ENCODE measurements at regions not wholly inside any gene's neighbourhood (a gene's known extent, or its start where the extent isn't known, plus 50 kb on each side); places are given as distances from the start of the nearest gene placed in this dataset.
A peak's percentile ranks its signal among the peaks of the same experiment; 100 is the strongest.

GRCh38 chr11:116225784-116226585 is 546.8 kb downstream of the BUD13 start:
- H3K36me3 Mint-ChIP-seq = no peaks in the 10 kb centered on the region
- no peaks in the 10 kb centered on the region for H3K4me1 Mint-ChIP-seq
- H3K27ac Mint-ChIP-seq = no peak overlapping the region
- no peak overlapping the region for H3K4me3 Mint-ChIP-seq
- peaks cover 16% of the 10 kb centered on the region for H3K27me3 Mint-ChIP-seq
- no peaks in the 10 kb centered on the region for H3K9me3 Mint-ChIP-seq

GRCh38 chr11:116225236-116225635 is 547.6 kb downstream of the BUD13 start:
- H3K4me1 Mint-ChIP-seq = no peaks in the 10 kb centered on the region

GRCh38 chr11:116224889-116225200 is 547.9 kb downstream of the BUD13 start:
- H3K4me3 Mint-ChIP-seq = no peak overlapping the region
- no peak overlapping the region for H3K27ac Mint-ChIP-seq
- H3K27me3 Mint-ChIP-seq = peaks cover 16% of the 10 kb centered on the region
- H3K4me1 Mint-ChIP-seq = no peaks in the 10 kb centered on the region
- no peaks in the 10 kb centered on the region for H3K9me3 Mint-ChIP-seq
- H3K36me3 Mint-ChIP-seq = no peaks in the 10 kb centered on the region

More at GRCh38 chr11:116225236-116225635, 547.6 kb downstream of the BUD13 start:
- no peak overlapping the region for H3K27ac Mint-ChIP-seq
- peaks cover 16% of the 10 kb centered on the region for H3K27me3 Mint-ChIP-seq
- no peaks in the 10 kb centered on the region for H3K36me3 Mint-ChIP-seq
- H3K9me3 Mint-ChIP-seq = no peaks in the 10 kb centered on the region
- no peak overlapping the region for H3K4me3 Mint-ChIP-seq

GRCh38 chr11:116224154-116224888 is 548.5 kb downstream of the BUD13 start:
- no peaks in the 10 kb centered on the region for H3K4me1 Mint-ChIP-seq
- peaks cover 0 to 2% (median 0%) of the 10 kb centered on the region in 3 donors for H3K9me3 Mint-ChIP-seq
- no peaks in the 10 kb centered on the region for H3K36me3 Mint-ChIP-seq
- peaks cover 16% of the 10 kb centered on the region for H3K27me3 Mint-ChIP-seq
- H3K27ac Mint-ChIP-seq = no peak overlapping the region
- H3K4me3 Mint-ChIP-seq = no peak overlapping the region

- peaks cover 2% of the 10 kb centered on the region for H3K36me3 Mint-ChIP-seq
- H3K27ac Mint-ChIP-seq = no peak overlapping the region
- H3K9me3 Mint-ChIP-seq = peaks cover 1 to 11% (median 2%) of the 10 kb centered on the region in 3 donors
Measured at GRCh38 chr11:116221351-116221750, 551.4 kb downstream of the BUD13 start.

GRCh38 chr11:116219171-116219635 is 553.6 kb downstream of the BUD13 start:
- no peaks in the 10 kb centered on the region for H3K4me1 Mint-ChIP-seq
- H3K36me3 Mint-ChIP-seq = peaks cover 2% of the 10 kb centered on the region
- H3K27me3 Mint-ChIP-seq = peaks cover 5% of the 10 kb centered on the region
- H3K4me3 Mint-ChIP-seq = no peak overlapping the region
- no peak overlapping the region for H3K27ac Mint-ChIP-seq
- H3K9me3 Mint-ChIP-seq = peaks cover 1 to 11% (median 2%) of the 10 kb centered on the region in 3 donors

More at GRCh38 chr11:116221351-116221750, 551.4 kb downstream of the BUD13 start:
- Mint-ChIP-seq H3K4me1 (no peaks in the 10 kb centered on the region), H3K4me3 (no peak overlapping the region), H3K27me3 (peaks cover 4% of the 10 kb centered on the region)

GRCh38 chr11:116217441-116217840 is 555.3 kb downstream of the BUD13 start:
- Mint-ChIP-seq H3K27me3 (peaks cover 2% of the 10 kb centered on the region), H3K9me3 (peaks cover 1 to 11% (median 2%) of the 10 kb centered on the region in 3 donors), H3K4me1 (no peaks in the 10 kb centered on the region)

GRCh38 chr11:116217006-116217405 is 555.8 kb downstream of the BUD13 start:
- Mint-ChIP-seq H3K4me1 (no peaks in the 10 kb centered on the region), H3K36me3 (peaks cover 2% of the 10 kb centered on the region), H3K4me3 (no peak overlapping the region), H3K27me3 (peaks cover 2% of the 10 kb centered on the region), H3K9me3 (peaks cover 1 to 11% (median 2%) of the 10 kb centered on the region in 3 donors), H3K27ac (no peak overlapping the region)

More at GRCh38 chr11:116217441-116217840, 555.3 kb downstream of the BUD13 start:
- Mint-ChIP-seq H3K36me3 (peaks cover 2% of the 10 kb centered on the region), H3K4me3 (no peak overlapping the region), H3K27ac (no peak overlapping the region)

- peak overlapping the region in 2 of 4 donors; percentile 44 to 51 for H3K4me3 Mint-ChIP-seq
Measured at GRCh38 chr11:116215471-116216113, 557.2 kb downstream of the BUD13 start.

GRCh38 chr11:116211147-116211546 is 561.6 kb downstream of the BUD13 start:
- Mint-ChIP-seq H3K9me3 (peaks cover 0 to 2% (median 0%) of the 10 kb centered on the region in 3 donors), H3K27ac (no peak overlapping the region), H3K36me3 (no peaks in the 10 kb centered on the region), H3K27me3 (peaks cover 13% of the 10 kb centered on the region), H3K4me3 (no peak overlapping the region), H3K4me1 (no peaks in the 10 kb centered on the region)

More at GRCh38 chr11:116215471-116216113, 557.2 kb downstream of the BUD13 start:
- Mint-ChIP-seq H3K9me3 (peaks cover 1 to 11% (median 2%) of the 10 kb centered on the region in 3 donors), H3K27me3 (peaks cover 2% of the 10 kb centered on the region), H3K27ac (peak overlapping the region in 1 of 3 donors; percentile 42), H3K4me1 (no peaks in the 10 kb centered on the region), H3K36me3 (peaks cover 2% of the 10 kb centered on the region)

GRCh38 chr11:116210663-116211062 is 562.1 kb downstream of the BUD13 start:
- H3K9me3 Mint-ChIP-seq = peaks cover 0 to 2% (median 0%) of the 10 kb centered on the region in 3 donors
- H3K27ac Mint-ChIP-seq = no peak overlapping the region
- H3K4me3 Mint-ChIP-seq = no peak overlapping the region
- H3K27me3 Mint-ChIP-seq = peaks cover 13% of the 10 kb centered on the region
- H3K4me1 Mint-ChIP-seq = no peaks in the 10 kb centered on the region
- no peaks in the 10 kb centered on the region for H3K36me3 Mint-ChIP-seq

GRCh38 chr11:116209255-116209654 is 563.5 kb downstream of the BUD13 start:
- Mint-ChIP-seq H3K4me1 (no peaks in the 10 kb centered on the region), H3K36me3 (no peaks in the 10 kb centered on the region), H3K27ac (no peak overlapping the region), H3K9me3 (peaks cover 0 to 2% (median 0%) of the 10 kb centered on the region in 3 donors), H3K27me3 (peaks cover 11% of the 10 kb centered on the region), H3K4me3 (no peak overlapping the region)

- H3K36me3 Mint-ChIP-seq = peaks cover 2% of the 10 kb centered on the region
- no peak overlapping the region for H3K4me3 Mint-ChIP-seq
- H3K4me1 Mint-ChIP-seq = no peaks in the 10 kb centered on the region
- H3K27ac Mint-ChIP-seq = no peak overlapping the region
- H3K9me3 Mint-ChIP-seq = peaks cover 0 to 3% (median 0%) of the 10 kb centered on the region in 3 donors
- peaks cover 11% of the 10 kb centered on the region for H3K27me3 Mint-ChIP-seq
Measured at GRCh38 chr11:116207421-116208141, 565.2 kb downstream of the BUD13 start.

- Mint-ChIP-seq H3K9me3 (peaks cover 0 to 4% (median 0%) of the 10 kb centered on the region in 3 donors), H3K4me3 (no peak overlapping the region), H3K4me1 (no peaks in the 10 kb centered on the region), H3K27ac (no peak overlapping the region), H3K27me3 (peaks cover 11% of the 10 kb centered on the region), H3K36me3 (peaks cover 2% of the 10 kb centered on the region)
Measured at GRCh38 chr11:116207019-116207418, 565.8 kb downstream of the BUD13 start.

Data from IgD-negative memory B cell (primary cell).